ENCODE measurements at regions not wholly inside any gene's neighbourhood (a gene's known extent, or its start where the extent isn't known, plus 50 kb on each side); places are given as distances from the start of the nearest gene placed in this dataset.

- TF ChIP-seq, protein P1, sequence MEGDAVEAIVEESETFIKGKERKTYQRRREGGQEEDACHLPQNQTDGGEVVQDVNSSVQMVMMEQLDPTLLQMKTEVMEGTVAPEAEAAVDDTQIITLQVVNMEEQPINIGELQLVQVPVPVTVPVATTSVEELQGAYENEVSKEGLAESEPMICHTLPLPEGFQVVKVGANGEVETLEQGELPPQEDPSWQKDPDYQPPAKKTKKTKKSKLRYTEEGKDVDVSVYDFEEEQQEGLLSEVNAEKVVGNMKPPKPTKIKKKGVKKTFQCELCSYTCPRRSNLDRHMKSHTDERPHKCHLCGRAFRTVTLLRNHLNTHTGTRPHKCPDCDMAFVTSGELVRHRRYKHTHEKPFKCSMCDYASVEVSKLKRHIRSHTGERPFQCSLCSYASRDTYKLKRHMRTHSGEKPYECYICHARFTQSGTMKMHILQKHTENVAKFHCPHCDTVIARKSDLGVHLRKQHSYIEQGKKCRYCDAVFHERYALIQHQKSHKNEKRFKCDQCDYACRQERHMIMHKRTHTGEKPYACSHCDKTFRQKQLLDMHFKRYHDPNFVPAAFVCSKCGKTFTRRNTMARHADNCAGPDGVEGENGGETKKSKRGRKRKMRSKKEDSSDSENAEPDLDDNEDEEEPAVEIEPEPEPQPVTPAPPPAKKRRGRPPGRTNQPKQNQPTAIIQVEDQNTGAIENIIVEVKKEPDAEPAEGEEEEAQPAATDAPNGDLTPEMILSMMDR (IDR thresholded peaks at IDR 0.05) = no peak
- no peak for TF ChIP-seq POLR2A (IDR thresholded peaks at IDR 0.05)
These were observed 255.3 kb downstream of the CYP26B1 start for GRCh38 chr2:71892423-71892730.
